ENCODE measurements at regions not wholly inside any gene's neighbourhood (a gene's known extent, or its start where the extent isn't known, plus 50 kb on each side); places are given as distances from the start of the nearest gene placed in this dataset.
"Not testable (repeated sequence)": the region's sequence is repeated elsewhere in the genome, so short reads cannot be mapped to it uniquely, and the experiment has no call there.

DNA sequence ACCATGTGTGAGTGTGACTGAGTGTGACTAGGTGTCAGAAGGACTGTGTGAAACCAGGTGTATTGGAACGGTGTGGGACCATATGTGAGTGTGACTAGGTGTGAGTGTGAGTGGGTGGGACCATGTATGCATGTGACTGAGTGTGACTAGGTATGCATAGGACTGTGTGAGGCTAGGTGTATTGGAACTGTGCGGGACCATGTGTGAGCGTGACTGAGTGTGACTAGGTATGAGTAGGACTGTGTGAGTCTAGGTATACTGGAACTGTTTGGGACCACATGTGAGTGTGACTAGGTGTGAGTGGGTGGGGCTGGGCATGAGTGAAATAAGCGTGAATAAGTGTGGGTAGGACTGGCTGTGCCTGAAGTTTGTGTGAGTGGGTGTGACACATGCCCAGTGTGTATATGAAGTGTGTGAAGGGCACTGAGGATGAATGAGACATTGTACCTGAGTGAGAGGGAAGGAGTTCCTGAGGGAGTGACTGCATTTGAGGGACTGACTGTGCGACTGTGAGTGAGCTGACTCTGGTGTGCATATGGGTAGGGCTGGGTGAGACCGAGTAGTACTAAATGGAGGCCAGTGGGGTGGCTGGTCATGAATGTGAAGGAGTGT, 247.0 kb upstream of the CCDC54 start:
- DNase-seq: no peak

DNA sequence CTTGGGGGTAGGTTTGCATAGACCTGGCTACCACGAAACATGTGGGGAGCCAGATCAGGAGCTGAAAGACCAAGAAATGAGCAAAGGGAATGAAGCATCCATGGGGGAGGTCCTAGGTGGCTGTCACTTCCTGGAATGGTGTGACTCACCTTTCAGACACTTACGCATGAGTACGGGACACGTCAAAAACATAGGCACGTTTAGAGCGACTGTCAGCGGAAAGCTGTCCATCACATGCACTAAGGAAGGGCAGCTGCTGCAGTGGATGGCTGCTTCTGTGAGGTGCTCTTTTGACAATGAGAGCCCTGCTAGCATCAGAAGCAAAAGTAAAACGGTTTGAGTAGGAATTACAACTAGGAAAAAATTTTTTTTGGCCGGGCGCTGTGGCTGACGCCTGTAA, 244.6 kb upstream of the CCDC54 start:
- DNase-seq: no peak

DNA sequence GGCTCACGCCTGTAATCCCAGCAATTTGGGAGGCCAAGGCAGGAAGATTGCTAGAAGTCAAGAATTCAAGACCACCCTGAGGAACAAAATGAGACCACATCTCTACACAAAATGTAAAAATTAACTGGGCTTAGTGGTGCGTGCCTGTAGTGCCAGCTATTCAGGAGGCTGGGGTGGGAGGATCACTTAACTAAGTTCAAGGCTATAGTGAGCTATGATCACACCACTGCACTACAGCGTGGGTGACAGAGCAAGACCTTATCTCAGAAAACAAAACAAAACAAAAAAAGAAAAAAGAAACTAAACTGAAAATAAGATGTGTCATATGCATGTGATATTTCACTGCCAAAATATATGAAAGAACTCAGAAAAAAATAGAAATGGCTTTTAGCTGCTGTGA, 243.3 kb upstream of the CCDC54 start:
- no peak for DNase-seq

DNA sequence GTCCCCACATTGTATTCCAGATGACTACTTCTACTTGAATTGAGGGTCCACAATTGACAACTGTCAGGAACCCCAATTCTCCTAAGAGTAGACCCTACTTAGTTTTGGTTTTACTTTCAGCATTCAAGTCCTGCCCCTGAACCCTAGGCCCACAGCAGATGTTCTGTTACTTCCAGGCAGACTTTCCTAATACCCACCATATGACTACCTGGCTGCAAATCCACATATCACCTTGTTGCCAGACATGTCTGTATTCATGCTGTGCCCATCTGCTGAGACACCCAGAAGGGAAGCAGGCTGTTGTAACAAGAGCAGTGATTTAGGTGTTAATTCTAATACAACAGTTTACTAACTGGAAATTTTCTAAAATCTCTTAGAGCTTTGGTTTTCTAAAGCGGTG, 235.1 kb upstream of the CCDC54 start:
- no peak for DNase-seq

DNA sequence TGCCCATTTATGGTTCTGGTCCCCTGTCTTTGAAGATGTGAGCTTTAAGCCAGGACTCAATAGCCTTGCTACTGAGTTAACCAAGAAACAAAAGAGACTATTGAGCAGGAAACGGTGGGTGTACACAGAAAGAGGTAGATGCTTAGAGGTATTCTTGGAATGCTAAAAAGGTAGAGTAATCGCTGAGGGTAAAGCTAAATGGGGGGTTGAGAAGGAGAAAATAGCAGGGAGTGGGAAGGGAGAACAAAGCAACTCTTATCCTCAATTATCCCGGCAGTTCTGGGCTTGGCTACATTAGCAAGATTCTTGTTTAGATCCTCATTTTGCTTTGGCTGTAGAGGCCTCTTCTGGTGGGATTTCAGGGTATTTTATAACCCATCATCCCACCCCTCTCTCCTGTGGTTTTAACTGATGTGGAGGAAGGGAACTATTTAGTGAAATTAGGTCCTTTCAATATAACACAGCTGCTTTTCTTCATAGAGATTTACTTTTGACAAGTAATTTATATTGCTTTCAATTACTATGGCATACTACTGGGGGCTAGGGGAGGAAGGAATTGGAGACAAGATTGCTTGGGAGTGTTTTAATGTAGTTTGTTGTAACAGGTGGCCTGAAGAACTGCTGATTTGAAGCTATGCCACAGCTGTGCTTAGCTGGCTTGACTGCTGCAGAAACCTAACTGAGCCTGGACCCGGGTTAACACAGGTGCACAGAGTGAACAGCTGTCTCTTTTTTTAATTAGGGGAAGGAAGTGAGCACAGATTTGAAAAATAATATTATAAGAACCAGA, 234.3 kb upstream of the CCDC54 start:
- no peak for DNase-seq

DNA sequence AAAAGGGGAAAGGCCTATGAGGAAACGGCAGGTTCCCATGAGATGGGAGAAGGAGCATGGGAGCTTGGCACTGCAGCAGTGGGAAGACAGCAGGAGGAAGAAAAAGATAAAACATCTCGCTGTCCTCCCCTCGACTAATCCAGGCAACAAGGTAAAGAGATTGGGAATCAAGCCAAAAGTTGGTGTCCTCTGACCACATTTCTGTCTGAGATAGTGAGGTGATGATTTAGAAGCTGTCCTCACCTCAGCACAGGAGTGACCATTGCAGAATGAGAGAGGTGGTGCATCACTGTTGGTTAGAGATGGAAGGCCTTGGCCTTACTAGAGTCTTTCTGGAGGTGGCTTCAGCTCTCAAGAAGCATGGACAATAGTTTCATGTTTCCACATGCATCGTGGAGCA, 226.6 kb upstream of the CCDC54 start:
- DNase-seq: no peak

DNA sequence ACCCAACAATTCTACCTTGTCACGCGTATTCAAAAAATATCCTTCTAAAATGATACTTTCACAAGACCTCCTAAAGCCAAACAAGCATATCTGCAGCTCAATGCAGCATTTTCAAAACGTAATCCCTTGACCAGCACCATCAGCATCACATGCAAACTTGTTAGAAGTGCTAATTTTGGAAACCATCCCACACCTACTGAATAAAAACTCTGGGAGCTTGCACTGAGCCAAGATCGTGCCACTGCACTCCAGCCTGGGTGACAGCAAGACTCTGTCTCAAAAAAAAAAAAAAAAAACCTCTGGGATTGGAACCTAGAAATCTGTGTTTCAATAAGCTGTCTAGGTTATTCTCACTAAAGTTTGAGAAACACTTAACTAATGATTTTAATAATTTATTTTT, 223.3 kb upstream of the CCDC54 start:
- DNase-seq: no peak

DNA sequence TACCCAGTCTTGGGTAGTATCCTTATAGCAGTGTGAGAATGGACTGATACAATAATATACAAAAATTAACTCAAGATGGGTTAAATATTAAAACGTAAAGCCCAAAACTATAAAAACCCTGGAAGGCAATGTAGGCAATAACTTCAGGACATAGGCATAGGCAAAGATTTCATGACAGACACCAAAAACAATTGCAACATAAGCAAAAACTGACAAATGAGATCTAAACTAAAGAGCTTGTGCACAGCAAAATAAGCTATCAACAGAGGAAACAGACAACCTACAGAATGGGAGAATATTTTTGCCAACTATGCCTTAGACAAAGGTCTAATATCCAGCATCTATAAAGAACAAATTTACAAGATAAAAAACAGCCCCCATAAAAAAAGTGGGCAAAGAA, 204.8 kb upstream of the CCDC54 start:
- no peak for DNase-seq

DNA sequence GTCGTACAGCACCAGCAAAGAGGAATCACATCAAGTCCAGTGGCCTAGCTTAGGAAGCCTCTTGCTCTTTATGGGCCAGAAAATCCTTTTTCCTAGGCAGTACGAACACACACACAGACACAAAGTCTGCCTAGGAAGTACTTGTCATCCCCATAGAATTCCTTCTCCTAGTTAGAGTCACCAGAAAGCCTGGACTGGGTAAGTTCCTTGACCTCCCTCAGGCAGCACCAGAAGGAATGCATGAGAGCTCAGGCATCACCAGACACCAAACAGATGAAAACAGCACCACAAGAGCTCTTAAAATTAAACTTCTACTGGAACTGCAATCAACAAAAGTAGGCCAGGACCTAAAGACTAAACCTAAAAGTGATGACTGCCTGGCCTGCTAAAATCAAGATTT, 192.9 kb upstream of the CCDC54 start:
- DNase-seq: no peak

DNA sequence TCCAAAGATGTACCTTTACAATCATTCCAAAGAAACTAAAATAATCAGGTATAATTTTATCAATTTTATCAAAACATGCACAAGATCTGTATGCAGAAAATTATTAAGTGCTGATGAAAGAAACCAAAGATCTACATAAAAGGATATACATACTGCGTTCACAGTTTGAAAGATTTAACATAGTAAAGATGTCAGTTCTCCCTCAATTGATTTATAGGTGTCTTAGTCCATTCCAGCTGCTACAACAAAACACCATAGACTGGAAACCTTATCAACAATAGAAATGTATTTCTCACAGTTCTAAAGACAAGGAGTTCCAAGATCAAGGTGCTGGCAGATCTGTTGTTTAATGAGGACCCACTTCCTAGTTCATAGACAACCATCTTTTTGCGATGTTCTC, 189.0 kb upstream of the CCDC54 start:
- no peak for DNase-seq

DNA sequence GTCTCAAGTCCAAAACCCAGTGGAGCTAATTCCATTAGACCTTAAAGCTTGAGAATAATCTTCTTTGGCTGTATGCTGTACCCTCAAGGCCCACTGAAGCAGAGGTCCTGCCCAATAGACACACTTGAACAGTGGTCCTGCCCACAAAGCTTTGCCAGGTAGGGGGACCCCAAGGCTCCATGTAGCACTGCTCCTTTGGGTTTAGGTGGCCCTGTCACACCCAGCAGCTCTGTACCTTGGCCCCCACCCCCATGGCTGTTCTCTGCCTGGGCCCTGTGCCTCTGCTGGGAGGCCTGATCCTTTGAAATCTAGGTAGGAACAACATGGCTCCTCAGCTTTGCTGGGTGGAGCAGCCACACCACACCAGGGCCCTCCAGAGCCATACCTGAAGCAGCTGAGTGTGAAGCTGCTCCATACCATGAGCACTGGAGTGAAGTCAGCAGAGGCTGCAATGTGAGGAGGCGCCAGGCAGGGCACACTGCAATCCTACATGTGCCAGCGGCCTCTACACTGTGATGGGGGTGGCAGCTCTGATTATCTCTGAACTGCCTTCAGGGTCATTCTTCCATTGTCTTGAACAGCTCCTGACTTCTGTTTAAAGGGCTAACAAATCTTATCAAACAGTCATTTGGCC, 188.0 kb upstream of the CCDC54 start:
- no peak for DNase-seq

DNA sequence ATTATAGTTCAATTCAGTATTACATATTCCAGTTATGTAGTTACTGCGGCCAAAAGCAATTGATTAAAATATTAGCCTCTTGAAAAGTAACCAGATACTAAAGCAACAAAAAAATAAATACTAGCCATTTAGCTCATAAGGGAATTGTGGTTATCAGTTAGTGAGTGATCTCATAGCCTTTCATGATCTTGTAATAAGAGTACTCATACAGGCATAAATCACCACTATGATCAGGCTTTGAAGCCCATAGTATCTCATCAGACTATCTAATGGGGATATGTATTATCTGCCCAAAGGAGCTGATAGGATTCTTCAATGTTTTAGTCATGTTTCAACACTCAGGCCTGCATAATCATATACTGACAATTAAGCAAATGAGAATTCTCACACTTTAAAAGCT, 184.1 kb upstream of the CCDC54 start:
- no peak for DNase-seq

DNA sequence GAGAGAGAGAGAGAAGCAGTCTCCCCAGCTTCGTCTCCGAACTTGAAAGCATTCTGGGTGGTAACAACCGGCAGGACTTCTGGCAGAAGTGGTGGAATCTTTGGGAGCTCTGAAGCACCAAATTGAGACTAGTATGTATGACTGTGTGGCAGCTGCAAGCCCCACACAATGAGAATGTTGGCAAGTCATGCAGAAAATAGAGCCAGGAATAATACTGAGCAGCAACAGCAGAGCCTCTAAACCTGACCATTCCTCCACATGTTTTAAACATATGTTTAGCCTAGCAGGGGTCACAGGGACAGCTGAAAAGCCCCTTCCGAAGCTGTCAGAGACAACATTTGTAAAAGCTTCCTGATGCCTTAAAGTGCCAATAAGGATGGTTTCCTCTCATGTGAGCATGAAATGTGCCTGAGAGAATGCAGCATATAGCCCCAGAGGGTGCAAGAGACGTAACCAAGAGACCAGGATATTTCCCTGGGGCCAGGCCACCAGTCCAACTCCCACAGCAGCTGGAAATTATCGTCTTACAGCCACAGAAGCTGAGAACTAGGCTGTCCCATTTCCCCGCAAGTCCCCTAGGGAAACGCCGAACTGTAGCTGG, 178.6 kb upstream of the CCDC54 start:
- no peak for DNase-seq

DNA sequence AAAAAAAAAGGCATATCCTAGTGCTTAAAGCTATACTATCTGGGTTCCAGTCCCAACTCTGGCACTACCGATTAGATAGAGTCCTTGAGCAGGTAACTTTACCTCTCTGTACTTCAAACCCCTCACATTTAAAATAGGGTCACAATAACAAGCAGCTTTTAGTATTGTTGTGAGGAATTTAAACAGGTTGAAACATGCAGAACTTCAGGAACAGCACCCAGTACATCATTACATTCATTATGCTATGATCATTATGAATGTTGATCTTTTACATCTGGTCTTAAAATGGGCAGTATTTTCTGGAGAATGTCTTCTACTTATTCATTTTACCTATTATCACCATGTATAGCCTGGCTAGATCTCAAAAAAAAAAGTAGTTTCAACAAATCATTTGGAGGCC, 176.1 kb upstream of the CCDC54 start:
- no peak for DNase-seq

DNA sequence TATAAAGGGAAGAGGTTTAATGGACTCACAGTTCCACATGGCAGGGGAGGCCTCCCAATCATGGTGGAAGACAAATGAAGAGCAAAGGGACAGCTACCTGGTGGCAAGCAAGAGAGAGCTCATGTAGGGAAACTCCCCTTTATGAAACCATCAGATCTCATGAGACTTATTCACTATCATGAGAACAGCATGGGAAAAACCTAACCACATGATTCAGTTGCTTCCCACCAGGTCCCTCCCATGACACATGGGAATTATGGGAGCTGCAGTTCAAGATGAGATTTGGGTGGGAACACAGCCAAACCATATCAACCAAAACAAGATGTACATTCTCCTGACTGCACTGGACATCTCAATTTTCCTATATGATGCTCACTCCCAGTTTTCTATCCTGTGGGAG, 174.4 kb upstream of the CCDC54 start:
- not testable (repeated sequence) for DNase-seq

DNA sequence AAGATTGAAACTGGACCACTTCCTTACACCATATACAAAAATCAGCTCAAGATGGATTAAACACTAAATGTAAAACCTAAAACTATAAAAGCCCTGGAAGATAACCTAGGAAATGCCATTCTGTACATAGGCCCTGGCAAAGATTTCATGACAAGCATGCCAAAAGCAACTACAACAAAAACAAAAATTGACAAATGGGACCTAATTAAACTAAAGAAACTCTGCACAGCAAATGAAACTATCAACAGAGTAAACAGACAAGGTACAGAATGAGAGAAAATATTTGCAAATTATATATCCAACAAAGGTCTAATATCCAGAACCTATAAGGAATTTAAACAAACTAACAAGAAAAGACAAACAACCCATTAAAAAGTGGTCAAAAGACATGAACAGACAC, 173.1 kb upstream of the CCDC54 start:
- DNase-seq: no peak

DNA sequence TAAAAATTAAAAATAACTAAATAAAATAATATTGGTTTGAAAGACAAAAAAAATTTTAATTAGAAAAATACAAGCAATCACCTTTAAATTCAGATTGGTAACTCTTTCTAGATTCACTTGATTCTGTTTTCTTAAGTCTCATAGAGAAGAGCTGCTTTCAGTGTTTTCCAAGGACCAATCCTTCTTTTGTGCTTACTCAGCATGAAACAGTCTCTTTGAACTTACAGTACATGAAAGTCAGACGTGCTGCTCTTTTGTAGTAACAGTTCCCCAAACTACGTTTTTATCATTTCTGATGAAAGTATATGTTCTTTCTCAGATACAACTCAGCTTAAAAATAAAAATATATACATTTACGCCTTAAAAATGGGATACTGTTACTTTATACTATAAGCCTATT, 171.9 kb upstream of the CCDC54 start:
- no peak for DNase-seq

DNA sequence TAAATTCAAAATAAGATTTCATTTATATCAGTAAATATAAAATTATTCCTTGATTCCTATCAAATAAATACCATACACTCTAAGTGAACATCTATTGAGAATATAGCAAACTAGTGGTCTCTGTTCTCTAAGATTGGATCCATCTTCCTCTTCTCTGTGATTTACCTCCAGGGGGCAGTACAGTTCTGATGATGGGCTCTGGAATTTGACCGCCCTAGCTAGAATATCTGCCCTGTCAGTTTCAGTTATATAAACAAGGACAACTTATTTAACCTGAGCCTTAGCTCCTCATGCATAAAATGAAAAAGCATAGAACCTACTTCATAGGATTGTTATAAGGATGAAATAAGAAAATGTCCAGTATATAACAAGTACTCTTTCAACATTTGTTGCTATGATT, 171.1 kb upstream of the CCDC54 start:
- no peak for DNase-seq

DNA sequence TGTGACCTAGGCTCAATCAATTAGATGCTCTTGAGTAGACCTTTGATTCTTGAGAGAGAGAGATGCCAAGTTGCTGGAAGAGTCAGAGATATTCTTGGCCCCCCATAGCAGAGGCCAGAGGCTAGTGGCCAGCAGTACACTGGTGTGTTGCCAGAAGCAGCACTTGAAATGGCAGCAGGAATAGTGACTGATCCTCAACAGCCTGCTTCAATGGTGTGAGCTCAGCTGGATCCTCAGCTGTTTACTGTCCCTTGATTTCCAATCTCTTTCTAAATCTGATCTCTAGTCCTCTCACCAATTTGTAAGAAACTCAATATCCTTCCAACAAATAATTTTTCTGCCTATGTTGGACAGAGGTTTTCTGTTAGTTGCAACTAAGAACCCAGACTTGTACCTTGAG, 170.3 kb upstream of the CCDC54 start:
- DNase-seq: no peak

DNA sequence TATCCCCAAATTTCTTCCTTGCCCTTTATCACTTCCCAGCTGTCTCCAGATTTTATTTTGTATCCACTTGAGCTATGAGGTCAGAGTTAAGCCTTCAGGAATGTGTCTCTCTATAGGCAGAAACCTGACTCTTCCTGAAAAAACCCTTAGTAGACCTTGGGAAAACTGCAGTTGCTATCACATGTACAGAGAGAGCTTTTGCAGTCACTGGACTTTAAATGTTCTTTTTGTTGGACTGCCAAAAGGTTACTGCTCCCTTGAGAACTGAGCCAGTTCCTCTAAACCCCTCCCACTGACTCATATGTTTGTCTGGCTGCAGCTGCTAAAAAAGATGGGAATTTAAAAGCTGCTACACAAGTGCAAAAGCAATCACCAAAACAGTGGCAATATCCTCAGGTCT, 169.1 kb upstream of the CCDC54 start:
- no peak for DNase-seq

DNA sequence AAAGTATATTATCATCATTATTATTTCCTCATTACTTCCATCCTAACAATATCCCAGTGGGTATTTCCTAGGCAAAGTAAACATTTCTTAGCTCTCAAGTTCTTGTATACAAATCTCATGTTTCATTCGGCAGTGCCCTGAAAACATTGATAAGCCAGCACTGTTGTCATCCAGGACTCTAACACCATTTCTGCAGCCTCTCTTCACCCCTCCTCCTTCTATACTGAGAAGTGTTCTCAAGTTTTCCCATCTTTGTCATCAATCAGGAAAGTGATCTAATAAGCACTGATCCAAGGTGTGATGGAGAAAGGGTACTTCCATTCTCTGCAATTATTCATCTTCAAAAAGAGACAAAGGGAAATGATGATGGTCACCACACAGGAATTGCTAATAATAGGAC, 168.4 kb upstream of the CCDC54 start:
- no peak for DNase-seq

DNA sequence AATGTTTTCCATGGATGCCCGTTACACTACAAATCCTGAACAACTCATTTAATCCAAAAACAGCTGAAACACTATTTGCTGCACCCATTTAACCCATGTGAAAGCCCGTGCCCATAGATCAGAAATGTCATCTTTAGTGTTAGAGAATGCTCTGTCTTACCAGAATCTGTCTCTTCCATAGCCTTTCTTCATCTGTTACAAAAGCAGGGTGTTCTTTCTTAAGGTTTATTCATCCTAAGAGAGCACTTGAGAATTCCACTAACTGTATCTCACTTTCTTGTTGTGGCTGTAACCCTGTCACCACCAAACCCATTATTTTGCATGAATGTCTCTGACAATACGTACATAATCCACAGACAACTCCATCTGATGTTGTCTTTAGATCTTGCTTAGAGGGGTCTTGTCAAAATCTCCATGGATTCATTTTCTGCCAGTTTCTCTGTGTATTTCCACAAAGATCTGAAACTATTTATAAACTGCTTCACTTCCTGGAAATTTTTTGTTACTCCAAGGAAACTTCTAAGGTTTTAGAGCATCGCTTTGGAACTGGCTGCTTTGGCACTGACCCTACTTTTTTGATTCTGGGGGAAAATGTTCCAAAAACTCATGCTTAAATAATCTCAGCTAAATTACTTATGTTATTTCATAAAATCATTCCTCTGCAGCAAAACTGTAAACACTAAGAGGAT, 167.8 kb upstream of the CCDC54 start:
- DNase-seq: no peak

DNA sequence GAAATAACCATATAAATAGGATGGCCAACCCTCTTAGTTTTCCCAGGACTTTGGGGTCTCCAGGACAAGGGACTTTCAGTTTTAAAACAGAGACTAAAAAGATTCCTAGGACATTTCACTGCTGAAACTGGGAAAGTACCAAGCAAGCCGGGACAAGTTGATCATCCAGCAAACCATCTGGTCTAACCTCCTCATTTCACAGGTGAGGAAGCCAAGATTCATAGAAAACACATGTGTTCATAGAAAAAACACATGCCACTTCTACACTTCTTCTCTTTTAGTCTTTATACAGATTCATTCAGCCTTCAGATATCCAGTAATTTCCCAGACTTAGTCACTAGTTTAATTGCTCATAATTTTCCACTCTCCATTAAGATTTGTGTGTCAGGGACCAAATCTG, 165.6 kb upstream of the CCDC54 start:
- DNase-seq: no peak

DNA sequence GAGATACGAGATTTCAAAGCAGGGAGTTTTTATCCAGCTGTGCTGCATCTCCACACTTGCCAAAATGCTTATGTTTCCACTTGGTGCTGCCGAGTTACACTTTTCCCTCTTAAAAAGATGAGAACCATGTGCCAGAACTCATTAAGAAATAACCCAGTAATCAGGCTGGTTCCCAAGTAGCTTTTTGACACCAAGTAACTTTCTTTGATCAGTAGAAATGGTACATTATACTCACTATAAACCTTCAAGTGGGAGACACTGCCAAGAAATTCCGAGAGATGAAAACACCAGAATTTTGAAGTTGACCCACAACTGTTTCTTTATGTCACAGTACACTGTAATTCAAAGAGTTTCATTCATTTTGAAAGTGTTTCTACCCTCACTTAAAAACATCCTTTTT, 164.6 kb upstream of the CCDC54 start:
- no peak for DNase-seq

Measured in GF-D8 (cell line).